PC-3 (cell line): ENCODE measurements at regions not wholly inside any gene's neighbourhood (a gene's known extent, or its start where the extent isn't known, plus 50 kb on each side); places are given as distances from the start of the nearest gene placed in this dataset.
A peak's percentile ranks its signal among the peaks of the same experiment; 100 is the strongest.

Experiments
- ATAC-seq: fragments of 200-7000 bp; cut with Tn5 transposase; 2 replicates; pipeline ENCODE4 v1.9.1; 2020; ENCODE audit warnings: mild to moderate bottlenecking, moderate library complexity
- BruUV-seq: library from RNA; stranded (reverse); fragments of 400-500 nt; replicated peaks from 2 replicates; lab custom pipeline; 2021; lab: Mats Ljungman, UMichigan
- CTCF ChIA-PET: fragments of 300-600 bp; sonication (Branson Sonifier 250); formaldehyde crosslinking; loops from one replicate; lab custom pipeline; 2022; ENCODE audit warnings: antibody characterized with exemption; lab: Charles Lee
- POLR2A ChIA-PET: fragments of 300-600 bp; sonication (Branson Sonifier 250); formaldehyde crosslinking; loops from one replicate; lab custom pipeline; 2022; ENCODE audit warnings: antibody characterized with exemption; ENCODE audit not compliant: unreplicated experiment; lab: Charles Lee
- DNase-seq: peaks from one replicate; pipeline ENCODE4 v3.0.0-alpha.2; 2015
- H2AFZ ChIP-seq: fragments of 300-600 bp; sonication (generic); 2 replicates; pipeline ENCODE4 v1.6.0; 2016; ENCODE audit warnings: antibody characterized with exemption, low read length
- H3F3A ChIP-seq: fragments of 300-600 bp; sonication (generic); one replicate; pipeline ENCODE4 v1.6.0; 2017; ENCODE audit warnings: antibody characterized with exemption, low read length, control low read depth, mild to moderate bottlenecking; ENCODE audit not compliant: unreplicated experiment
- H3K27ac ChIP-seq: fragments of 300-600 bp; sonication (generic); 2 replicates; pipeline ENCODE4 v1.5.1; 2016; ENCODE audit warnings: mild to moderate bottlenecking, low read length
- H3K27me3 ChIP-seq: fragments of 300-600 bp; sonication (generic); 2 replicates; pipeline ENCODE4 v1.6.1; 2016; ENCODE audit warnings: low read length, mixed read lengths
- H3K36me3 ChIP-seq: fragments of 300-600 bp; sonication (generic); 2 replicates; pipeline ENCODE4 v1.6.1; 2016; ENCODE audit warnings: low read depth, mixed run types, low read length, mixed read lengths
- H3K4me1 ChIP-seq: fragments of 300-600 bp; sonication (generic); 2 replicates; pipeline ENCODE4 v1.5.1; 2016; ENCODE audit warnings: low read length; ENCODE audit not compliant: insufficient read depth
- H3K4me2 ChIP-seq: fragments of 300-600 bp; sonication (generic); 2 replicates; pipeline ENCODE4 v1.6.0; 2016; ENCODE audit warnings: low read length
- H3K4me3 ChIP-seq: fragments of 300-600 bp; sonication (generic); 2 replicates; pipeline ENCODE4 v1.5.1; 2016; ENCODE audit warnings: mild to moderate bottlenecking, low read length, mixed read lengths
- H3K79me2 ChIP-seq: fragments of 300-600 bp; sonication (generic); 2 replicates; pipeline ENCODE4 v1.6.1; 2017; ENCODE audit warnings: low read length, mixed read lengths
- H3K9ac ChIP-seq: fragments of 300-600 bp; sonication (generic); 2 replicates; pipeline ENCODE4 v1.6.0; 2016; ENCODE audit warnings: mild to moderate bottlenecking, low read length
- H3K9me2 ChIP-seq: fragments of 300-600 bp; sonication (generic); replicated peaks from 2 replicates; pipeline ENCODE4 v1.6.1; 2016; ENCODE audit warnings: mixed run types, low read length, mixed read lengths
- H3K9me3 ChIP-seq: fragments of 300-600 bp; sonication (generic); 2 replicates; pipeline ENCODE4 v1.6.1; 2016; ENCODE audit warnings: low read length, mixed read lengths
- H4K20me1 ChIP-seq: fragments of 300-600 bp; sonication (generic); 2 replicates; pipeline ENCODE4 v1.6.1; 2016; ENCODE audit warnings: low read length, mixed read lengths
- EZH2 ChIP-seq: fragments of 300-600 bp; sonication (generic); IDR thresholded peaks from one replicate; pipeline ENCODE4 v1.6.1; 2017; ENCODE audit warnings: antibody characterized with exemption, mild to moderate bottlenecking, low read length; ENCODE audit not compliant: unreplicated experiment
- EZH2phosphoT487 ChIP-seq: fragments of 300-600 bp; sonication (generic); IDR thresholded peaks from 2 replicates; pipeline ENCODE4 v1.6.1; 2018; ENCODE audit warnings: mild to moderate bottlenecking, antibody characterized with exemption, low read length, borderline replicate concordance
- intact Hi-C: fragments of 100-400 bp; cut with micrococcal nuclease; formaldehyde crosslinking; loops from 2 replicates; pipeline ENCODE4 v1.9.0; 2023
- TF ChIP-seq, protein P1 (sequence below): fragments of 300-600 bp; sonication (generic); conservative IDR thresholded peaks from 2 replicates; pipeline ENCODE4 v1.5.1; 2017; ENCODE audit warnings: antibody characterized with exemption, low read depth, mild to moderate bottlenecking, low read length

DNA sequence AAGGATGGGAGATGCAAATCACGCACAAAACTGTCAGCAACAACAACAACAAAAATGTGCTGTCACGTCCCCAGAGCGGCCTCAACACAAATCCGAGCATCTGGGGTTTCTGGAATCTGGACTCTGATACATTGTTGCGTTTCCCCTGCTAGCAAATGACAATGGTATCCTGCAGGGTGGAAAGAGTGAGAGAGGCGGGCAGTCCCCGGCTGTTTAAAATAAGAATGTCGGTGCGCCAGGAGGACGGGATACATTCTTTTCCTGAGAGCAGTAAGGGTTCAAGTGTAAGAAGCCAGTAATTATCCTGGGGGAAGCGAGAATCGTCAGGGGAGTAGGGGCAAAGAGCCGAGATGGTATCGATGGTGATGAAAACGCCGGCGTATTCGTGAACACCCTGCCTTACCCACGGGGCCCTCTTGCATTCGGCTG lies 310.2 kb downstream of the ASMT start:
- DNase-seq (no peak), ATAC-seq (no peak)
- intact Hi-C loops: no loop called here
- H3K36me3 ChIP-seq: no peaks in the 10 kb centered on the region
- ChIA-PET CTCF (no interaction called here), POLR2A (no interaction called here)
- no peak overlapping the region for H2AFZ ChIP-seq
- H3K9me3 ChIP-seq: no peaks in the 10 kb centered on the region
- TF ChIP-seq EZH2phosphoT487 (no peak), EZH2 (no peak)
- TF ChIP-seq, protein P1, sequence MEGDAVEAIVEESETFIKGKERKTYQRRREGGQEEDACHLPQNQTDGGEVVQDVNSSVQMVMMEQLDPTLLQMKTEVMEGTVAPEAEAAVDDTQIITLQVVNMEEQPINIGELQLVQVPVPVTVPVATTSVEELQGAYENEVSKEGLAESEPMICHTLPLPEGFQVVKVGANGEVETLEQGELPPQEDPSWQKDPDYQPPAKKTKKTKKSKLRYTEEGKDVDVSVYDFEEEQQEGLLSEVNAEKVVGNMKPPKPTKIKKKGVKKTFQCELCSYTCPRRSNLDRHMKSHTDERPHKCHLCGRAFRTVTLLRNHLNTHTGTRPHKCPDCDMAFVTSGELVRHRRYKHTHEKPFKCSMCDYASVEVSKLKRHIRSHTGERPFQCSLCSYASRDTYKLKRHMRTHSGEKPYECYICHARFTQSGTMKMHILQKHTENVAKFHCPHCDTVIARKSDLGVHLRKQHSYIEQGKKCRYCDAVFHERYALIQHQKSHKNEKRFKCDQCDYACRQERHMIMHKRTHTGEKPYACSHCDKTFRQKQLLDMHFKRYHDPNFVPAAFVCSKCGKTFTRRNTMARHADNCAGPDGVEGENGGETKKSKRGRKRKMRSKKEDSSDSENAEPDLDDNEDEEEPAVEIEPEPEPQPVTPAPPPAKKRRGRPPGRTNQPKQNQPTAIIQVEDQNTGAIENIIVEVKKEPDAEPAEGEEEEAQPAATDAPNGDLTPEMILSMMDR: no peak
- no peak overlapping the region for H3K4me2 ChIP-seq
- no peaks in the 10 kb centered on the region for H4K20me1 ChIP-seq
- H3K27ac ChIP-seq: no peak overlapping the region
- H3K9me2 ChIP-seq: no peaks in the 10 kb centered on the region
- no peaks in the 10 kb centered on the region for H3F3A ChIP-seq
- H3K4me3 ChIP-seq: no peak overlapping the region
- BruUV-seq: no TSS peak
- H3K27me3 ChIP-seq: no peaks in the 10 kb centered on the region
- no peaks in the 10 kb centered on the region for H3K79me2 ChIP-seq
- no peaks in the 10 kb centered on the region for H3K4me1 ChIP-seq
- H3K9ac ChIP-seq: no peak overlapping the region

GRCh38 chrX:1928805-1929204 lies 313.9 kb downstream of the ASMT start:
- no peak for ATAC-seq
- Histone ChIP-seq H3K27ac (no peak overlapping the region), H3F3A (no peaks in the 10 kb centered on the region), H3K36me3 (no peaks in the 10 kb centered on the region), H3K4me2 (no peak overlapping the region), H4K20me1 (no peaks in the 10 kb centered on the region), H3K9me2 (no peaks in the 10 kb centered on the region), H3K79me2 (no peaks in the 10 kb centered on the region), H3K9ac (no peak overlapping the region), H3K9me3 (no peaks in the 10 kb centered on the region), H3K27me3 (no peaks in the 10 kb centered on the region), H2AFZ (no peak overlapping the region), H3K4me3 (no peak overlapping the region), H3K4me1 (peaks cover 5% of the 10 kb centered on the region)
- no peak for DNase-seq
- intact Hi-C loops: no loop called here
- no TSS peak for BruUV-seq
- no peak for TF ChIP-seq EZH2phosphoT487
- no peak for TF ChIP-seq EZH2
- TF ChIP-seq, protein P1: no peak
- ChIA-PET CTCF (no interaction called here), POLR2A (no interaction called here)

GRCh38 chrX:1932231-1932630 lies 317.4 kb downstream of the ASMT start:
- TF ChIP-seq EZH2phosphoT487: no peak
- intact Hi-C loops: loop anchor here (1.0 kb wide), 2 partner anchors 29 to 242 kb away; no protein-coding TSS in a partner anchor
- ATAC-seq: peak; percentile 95
- no TSS peak for BruUV-seq
- Histone ChIP-seq H3K27ac (peak overlapping the region; percentile 78), H3K9me2 (no peaks in the 10 kb centered on the region), H3K4me2 (peak overlapping the region; percentile 61), H2AFZ (peak overlapping the region; percentile 32; the same call in 1 of the 2 replicates), H4K20me1 (no peaks in the 10 kb centered on the region), H3F3A (no peaks in the 10 kb centered on the region), H3K27me3 (no peaks in the 10 kb centered on the region), H3K4me3 (no peak overlapping the region), H3K9ac (peak overlapping the region; percentile 25; the same call in 1 of the 2 replicates), H3K36me3 (no peaks in the 10 kb centered on the region), H3K4me1 (peaks cover 5% of the 10 kb centered on the region), H3K79me2 (no peaks in the 10 kb centered on the region), H3K9me3 (no peaks in the 10 kb centered on the region)
- POLR2A ChIA-PET: no interaction called here
- peak; percentile 81 for DNase-seq
- CTCF ChIA-PET: no interaction called here
